ENCODE measurements at regions not wholly inside any gene's neighbourhood (a gene's known extent, or its start where the extent isn't known, plus 50 kb on each side); places are given as distances from the start of the nearest gene placed in this dataset.

GRCh38 chr4:176540814-176541213 is 221.0 kb downstream of the SPCS3 start:
- no peak overlapping the region for H3K27ac ChIP-seq
- no peak for DNase-seq
- no peaks in the 10 kb centered on the region for H3K9me3 ChIP-seq
- H3K27me3 ChIP-seq = no peaks in the 10 kb centered on the region
- no peak overlapping the region for H3K4me3 ChIP-seq
- TF ChIP-seq EP300 (IDR thresholded peaks at IDR 0.05) (no peak), POLR2AphosphoS5 (IDR thresholded peaks at IDR 0.05) (no peak)
- H3K4me1 ChIP-seq = no peaks in the 10 kb centered on the region
- no peak for ATAC-seq (ENCODE audit: low FRiP score in 2 of 2)
- 88 to 91% methylated on average over 2 of the region's 2 CpGs for WGBS, 2 donors
- no peaks in the 10 kb centered on the region for H3K36me3 ChIP-seq

DNA sequence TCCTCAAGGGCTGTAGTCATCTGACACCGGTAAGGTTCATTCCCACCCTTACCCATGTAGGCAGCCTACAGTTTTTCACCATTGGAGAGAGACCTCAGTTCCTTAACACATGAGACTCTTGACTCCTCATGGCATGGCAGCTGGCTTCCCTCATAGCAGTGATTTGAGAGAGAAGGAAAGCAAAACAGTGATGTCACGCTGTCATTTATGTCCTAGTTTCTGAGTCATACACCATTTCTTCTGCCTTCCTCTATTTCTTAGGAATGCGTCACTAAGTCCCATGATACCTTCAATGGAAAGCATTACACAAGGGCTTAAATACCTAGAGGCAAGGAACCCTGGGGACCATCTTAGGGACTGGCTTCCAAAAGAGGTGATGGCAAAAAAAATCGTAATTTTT is 226.1 kb downstream of the SPCS3 start:
- WGBS, 2 donors = 62 to 69% methylated on average over 4 of the region's 4 CpGs
- H3K9me3 ChIP-seq = no peaks in the 10 kb centered on the region
- H3K4me3 ChIP-seq = no peak overlapping the region
- H3K27ac ChIP-seq = no peak overlapping the region
- no peak for ATAC-seq (ENCODE audit: low FRiP score in 2 of 2)
- TF ChIP-seq CTCF (IDR thresholded peaks at IDR 0.05) (no peak), POLR2AphosphoS5 (IDR thresholded peaks at IDR 0.05) (no peak), POLR2A (IDR thresholded peaks at IDR 0.05) (no peak), EP300 (IDR thresholded peaks at IDR 0.05) (no peak)
- no peaks in the 10 kb centered on the region for H3K27me3 ChIP-seq
- H3K36me3 ChIP-seq = no peaks in the 10 kb centered on the region
- DNase-seq = no peak
- H3K4me1 ChIP-seq = no peaks in the 10 kb centered on the region

- no peak overlapping the region for H3K4me3 ChIP-seq
- no peaks in the 10 kb centered on the region for H3K36me3 ChIP-seq
- whole genome bisulfite sequencing, 2 donors = 76 to 77% methylated on average over 3 of the region's 3 CpGs
- ATAC-seq (ENCODE audit: low FRiP score in 2 of 2) (no peak), DNase-seq (no peak)
- no peaks in the 10 kb centered on the region for H3K27me3 ChIP-seq
- H3K27ac ChIP-seq = no peak overlapping the region
- no peaks in the 10 kb centered on the region for H3K4me1 ChIP-seq
- TF ChIP-seq EP300 (IDR thresholded peaks at IDR 0.05) (no peak), POLR2AphosphoS5 (IDR thresholded peaks at IDR 0.05) (no peak), CTCF (IDR thresholded peaks at IDR 0.05) (no peak), POLR2A (IDR thresholded peaks at IDR 0.05) (no peak)
- H3K9me3 ChIP-seq = no peaks in the 10 kb centered on the region
Measured at GRCh38 chr4:176546975-176547374, 227.2 kb downstream of the SPCS3 start.

DNA sequence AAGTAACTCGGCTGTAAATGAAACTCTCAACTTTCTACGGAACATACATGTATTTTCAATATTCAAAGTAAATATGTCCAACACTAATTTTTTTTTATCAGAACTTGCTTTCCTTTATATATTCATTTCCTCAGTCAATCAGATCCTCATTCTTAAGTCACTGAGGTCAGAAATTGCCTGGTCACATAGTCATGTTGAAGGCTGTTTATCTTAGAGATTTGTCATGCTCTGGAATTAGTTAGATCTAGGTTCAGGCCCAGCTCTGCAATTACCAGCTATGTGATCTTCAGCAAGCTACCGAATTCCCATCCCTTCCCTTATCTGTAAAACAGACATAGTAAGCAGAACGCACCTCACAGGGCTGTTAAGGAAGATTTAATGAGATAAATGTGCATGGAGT is 228.8 kb downstream of the SPCS3 start:
- DNase-seq = no peak
- TF ChIP-seq POLR2A (IDR thresholded peaks at IDR 0.05) (no peak), POLR2AphosphoS5 (IDR thresholded peaks at IDR 0.05) (no peak), EP300 (IDR thresholded peaks at IDR 0.05) (no peak), CTCF (IDR thresholded peaks at IDR 0.05) (no peak)

GRCh38 chr4:176549161-176549865 is 229.5 kb downstream of the SPCS3 start:
- H3K9me3 ChIP-seq = no peaks in the 10 kb centered on the region
- H3K36me3 ChIP-seq = no peaks in the 10 kb centered on the region
- TF ChIP-seq CTCF (IDR thresholded peaks at IDR 0.05) (no peak), EP300 (IDR thresholded peaks at IDR 0.05) (no peak), POLR2A (IDR thresholded peaks at IDR 0.05) (no peak), POLR2AphosphoS5 (IDR thresholded peaks at IDR 0.05) (no peak)
- no peak for ATAC-seq (ENCODE audit: low FRiP score in 2 of 2)
- WGBS, 2 donors = 68 to 75% methylated on average over 4 of the region's 4 CpGs
- H3K4me1 ChIP-seq = no peaks in the 10 kb centered on the region
- no peak for DNase-seq
- H3K4me3 ChIP-seq = no peak overlapping the region
- no peak overlapping the region for H3K27ac ChIP-seq
- H3K27me3 ChIP-seq = no peaks in the 10 kb centered on the region

More for the DNA sequence above, 228.8 kb downstream of the SPCS3 start:
- H3K9me3 ChIP-seq = no peaks in the 10 kb centered on the region
- no peak overlapping the region for H3K27ac ChIP-seq
- ATAC-seq (ENCODE audit: low FRiP score in 2 of 2) = no peak
- H3K4me3 ChIP-seq = no peak overlapping the region
- no peaks in the 10 kb centered on the region for H3K27me3 ChIP-seq
- no peaks in the 10 kb centered on the region for H3K4me1 ChIP-seq
- WGBS, 2 donors = 72 to 79% methylated on average over 4 of the region's 4 CpGs
- no peaks in the 10 kb centered on the region for H3K36me3 ChIP-seq
